IPS-NIHi7 (cell line): ENCODE measurements at regions not wholly inside any gene's neighbourhood (a gene's known extent, or its start where the extent isn't known, plus 50 kb on each side); places are given as distances from the start of the nearest gene placed in this dataset.

Experiments
- DNase-seq: peaks from one replicate; pipeline ENCODE4 v3.0.0; 2012; ENCODE audit warnings: mixed read lengths; ENCODE audit errors: extremely low spot score

- no peak for DNase-seq
Observed at GRCh38 chr9:22990349-22990748, 543.7 kb downstream of the DMRTA1 start.

- DNase-seq, result no peak
Observed at GRCh38 chr9:22992780-22993179, 546.2 kb downstream of the DMRTA1 start.

GRCh38 chr9:22997923-22998322 lies 551.3 kb downstream of the DMRTA1 start:
- DNase-seq, result no peak

GRCh38 chr9:23005156-23005555 lies 558.5 kb downstream of the DMRTA1 start:
- DNase-seq, result no peak

GRCh38 chr9:23006127-23006526 lies 559.5 kb downstream of the DMRTA1 start:
- DNase-seq, result no peak

GRCh38 chr9:23011669-23012068 lies 565.0 kb downstream of the DMRTA1 start:
- DNase-seq, result no peak

GRCh38 chr9:23015557-23015956 lies 568.9 kb downstream of the DMRTA1 start:
- no peak for DNase-seq

GRCh38 chr9:23036416-23036815 lies 589.8 kb downstream of the DMRTA1 start:
- no peak for DNase-seq

GRCh38 chr9:23039402-23039801 lies 592.8 kb downstream of the DMRTA1 start:
- DNase-seq, result no peak

GRCh38 chr9:23041466-23041865 lies 594.8 kb downstream of the DMRTA1 start:
- no peak for DNase-seq

- no peak for DNase-seq
Observed at GRCh38 chr9:23044549-23044948, 597.9 kb downstream of the DMRTA1 start.

- peak; percentile 9 for DNase-seq
Observed at GRCh38 chr9:23046026-23046425, 599.4 kb downstream of the DMRTA1 start.

- DNase-seq, result no peak
Observed at GRCh38 chr9:23050548-23050947, 603.9 kb downstream of the DMRTA1 start.

GRCh38 chr9:23073136-23073535 lies 626.5 kb downstream of the DMRTA1 start:
- no peak for DNase-seq

GRCh38 chr9:23079798-23080197 lies 633.2 kb downstream of the DMRTA1 start:
- no peak for DNase-seq

GRCh38 chr9:23081377-23081776 lies 634.8 kb downstream of the DMRTA1 start:
- DNase-seq, result no peak

GRCh38 chr9:23088932-23089364 lies 642.3 kb downstream of the DMRTA1 start:
- peak; percentile 74 for DNase-seq

GRCh38 chr9:23117616-23118015 lies 671.0 kb downstream of the DMRTA1 start:
- DNase-seq, result peak; percentile 12

GRCh38 chr9:23120630-23121029 lies 674.0 kb downstream of the DMRTA1 start:
- DNase-seq, result no peak

- peak; percentile 36 for DNase-seq
Observed at GRCh38 chr9:23123048-23123632, 676.5 kb downstream of the DMRTA1 start.

- DNase-seq, result no peak
Observed at GRCh38 chr9:23145467-23145866, 680.6 kb downstream of the ELAVL2 start.

- DNase-seq, result peak; percentile 12
Observed at GRCh38 chr9:23153058-23153457, 673.0 kb downstream of the ELAVL2 start.

- DNase-seq, result no peak
Observed at GRCh38 chr9:23160491-23160890, 665.5 kb downstream of the ELAVL2 start.

- DNase-seq, result no peak
Observed at GRCh38 chr9:23160952-23161469, 665.0 kb downstream of the ELAVL2 start.
